Caco-2 (cell line): ENCODE measurements at regions not wholly inside any gene's neighbourhood (a gene's known extent, or its start where the extent isn't known, plus 50 kb on each side); places are given as distances from the start of the nearest gene placed in this dataset.

Experiments
- BruUV-seq: library from RNA; stranded (reverse); fragments of 400-500 nt; replicated peaks from 2 replicates; lab custom pipeline; 2021; lab: Mats Ljungman, UMichigan
- CTCF ChIA-PET: fragments of 300-600 bp; sonication (Branson Sonifier 250); formaldehyde crosslinking; loops from one replicate; lab custom pipeline; 2022; ENCODE audit warnings: antibody characterized with exemption; lab: Charles Lee
- POLR2A ChIA-PET: fragments of 300-600 bp; sonication (Branson Sonifier 250); formaldehyde crosslinking; loops from one replicate; lab custom pipeline; 2022; ENCODE audit warnings: antibody characterized with exemption; lab: Charles Lee
- DNase-seq, 2 experiments: peaks; one replicate each; pipeline versions ENCODE4 v3.0.0 to v3.0.0-alpha.2; 2020 to 2022
- H3K27me3 ChIP-seq: replicated peaks from 2 replicates; pipeline ENCODE4 v1.6.0; 2011; ENCODE audit warnings: low read length; ENCODE audit not compliant: control insufficient read depth, insufficient read depth
- H3K36me3 ChIP-seq: 2 replicates; pipeline ENCODE4 v1.5.1; 2011; ENCODE audit warnings: low read length; ENCODE audit not compliant: control insufficient read depth, insufficient read depth
- H3K4me1 ChIP-seq: fragments of 250-450 bp; sonication (Bioruptor Pico); 2 replicates; pipeline ENCODE4 v1.5.1; 2020; ENCODE audit warnings: mild to moderate bottlenecking
- H3K4me3 ChIP-seq: 2 replicates; pipeline ENCODE4 v1.5.1; 2011; ENCODE audit warnings: low read depth, mild to moderate bottlenecking, control low read depth, low read length
- H3K9me3 ChIP-seq: fragments of 250-450 bp; sonication (Bioruptor Pico); 2 replicates; pipeline ENCODE4 v1.5.1; 2020; ENCODE audit warnings: mild to moderate bottlenecking, moderate library complexity
- H3K27ac Mint-ChIP-seq: one replicate; pipeline ENCODE4 v1.8.0; 2022; ENCODE audit warnings: mixed read lengths; ENCODE audit not compliant: unreplicated experiment
- H3K27me3 Mint-ChIP-seq: one replicate; pipeline ENCODE4 v1.8.0; 2022; ENCODE audit warnings: mixed read lengths; ENCODE audit not compliant: insufficient read depth, unreplicated experiment
- H3K36me3 Mint-ChIP-seq: one replicate; pipeline ENCODE4 v1.8.0; 2022; ENCODE audit warnings: mild to moderate bottlenecking, mixed read lengths; ENCODE audit not compliant: insufficient read depth, unreplicated experiment
- H3K4me1 Mint-ChIP-seq: one replicate; pipeline ENCODE4 v1.8.0; 2022; ENCODE audit warnings: low read depth, mixed read lengths; ENCODE audit not compliant: unreplicated experiment
- H3K4me3 Mint-ChIP-seq: one replicate; pipeline ENCODE4 v1.8.0; 2022; ENCODE audit warnings: mild to moderate bottlenecking, moderate library complexity, mixed read lengths; ENCODE audit not compliant: unreplicated experiment
- H3K9me3 Mint-ChIP-seq: one replicate; pipeline ENCODE4 v1.8.0; 2022; ENCODE audit warnings: mixed read lengths; ENCODE audit not compliant: unreplicated experiment
- CTCF ChIP-seq, 2 experiments: fragments of 200-600 bp in 1 of 2; IDR thresholded peaks; 1 replicate in 1 of 2; 2 replicates in 1 of 2; pipeline versions ENCODE4 v1.5.1 to v1.8.0; 2011 to 2022; ENCODE audit warnings: antibody characterized with exemption in 1 of 2, control low read depth in 1 of 2, inconsistent platforms in 1 of 2, low read depth in 1 of 2, low read length in 1 of 2, mild to moderate bottlenecking in 1 of 2, moderate library complexity in 1 of 2; ENCODE audit not compliant: insufficient read depth in 1 of 2, severe bottlenecking in 1 of 2, unreplicated experiment in 1 of 2
- intact Hi-C: fragments of 100-400 bp; cut with micrococcal nuclease; formaldehyde crosslinking; loops from one replicate; pipeline ENCODE4 v1.10.0; 2022; ENCODE audit not compliant: unreplicated experiment

GRCh38 chr20:60820149-60820548, 431.9 kb upstream of the CDH4 start:
- Mint-ChIP-seq H3K4me1 (no peaks in the 10 kb centered on the region), H3K36me3 (no peaks in the 10 kb centered on the region), H3K27me3 (no peaks in the 10 kb centered on the region), H3K27ac (no peak overlapping the region), H3K9me3 (peaks cover 19% of the 10 kb centered on the region), H3K4me3 (no peak overlapping the region)
- CTCF ChIA-PET: no interaction called here
- no peak for TF ChIP-seq CTCF (IDR thresholded peaks at IDR 0.05; ENCODE audit: insufficient read depth in 1 of 2, low read depth in 1 of 2, low read length in 1 of 2, severe bottlenecking in 1 of 2, unreplicated experiment in 1 of 2)
- POLR2A ChIA-PET: no interaction called here
- no peak overlapping the region for H3K4me3 ChIP-seq
- H3K27me3 ChIP-seq: no peaks in the 10 kb centered on the region
- no peaks in the 10 kb centered on the region for H3K36me3 ChIP-seq
- no peak for DNase-seq
- BruUV-seq: no TSS peak
- H3K4me1 ChIP-seq: no peaks in the 10 kb centered on the region
- H3K9me3 ChIP-seq: no peaks in the 10 kb centered on the region
- intact Hi-C loops: no loop called here

- Mint-ChIP-seq H3K36me3 (no peaks in the 10 kb centered on the region), H3K4me1 (no peaks in the 10 kb centered on the region), H3K27me3 (no peaks in the 10 kb centered on the region), H3K4me3 (no peak overlapping the region), H3K27ac (no peak overlapping the region), H3K9me3 (peaks cover 16% of the 10 kb centered on the region)
- H3K36me3 ChIP-seq: no peaks in the 10 kb centered on the region
- intact Hi-C loops: no loop called here
- POLR2A ChIA-PET: no interaction called here
- H3K9me3 ChIP-seq: no peaks in the 10 kb centered on the region
- DNase-seq: no peak
- no peaks in the 10 kb centered on the region for H3K27me3 ChIP-seq
- no TSS peak for BruUV-seq
- no peak for TF ChIP-seq CTCF (IDR thresholded peaks at IDR 0.05; ENCODE audit: insufficient read depth in 1 of 2, low read depth in 1 of 2, low read length in 1 of 2, severe bottlenecking in 1 of 2, unreplicated experiment in 1 of 2)
- CTCF ChIA-PET: no interaction called here
- no peak overlapping the region for H3K4me3 ChIP-seq
- no peaks in the 10 kb centered on the region for H3K4me1 ChIP-seq
Observed at GRCh38 chr20:60820918-60821317, 431.1 kb upstream of the CDH4 start.

GRCh38 chr20:60822699-60823607, 429.1 kb upstream of the CDH4 start:
- DNase-seq: no peak
- H3K4me1 Mint-ChIP-seq: no peaks in the 10 kb centered on the region
- H3K36me3 Mint-ChIP-seq: no peaks in the 10 kb centered on the region
- ChIA-PET CTCF (no interaction called here), POLR2A (no interaction called here)
- H3K27ac Mint-ChIP-seq: no peak overlapping the region
- H3K4me3 ChIP-seq: no peak overlapping the region
- H3K4me3 Mint-ChIP-seq: no peak overlapping the region
- no peaks in the 10 kb centered on the region for H3K9me3 Mint-ChIP-seq
- no TSS peak for BruUV-seq
- H3K9me3 ChIP-seq: no peaks in the 10 kb centered on the region
- H3K36me3 ChIP-seq: no peaks in the 10 kb centered on the region
- peaks cover 3% of the 10 kb centered on the region for H3K27me3 Mint-ChIP-seq
- TF ChIP-seq CTCF (IDR thresholded peaks at IDR 0.05; ENCODE audit: insufficient read depth in 1 of 2, low read depth in 1 of 2, low read length in 1 of 2, severe bottlenecking in 1 of 2, unreplicated experiment in 1 of 2): no peak
- H3K4me1 ChIP-seq: no peaks in the 10 kb centered on the region
- no peaks in the 10 kb centered on the region for H3K27me3 ChIP-seq
- intact Hi-C loops: no loop called here
